ENCODE measurements at regions not wholly inside any gene's neighbourhood (a gene's known extent, or its start where the extent isn't known, plus 50 kb on each side); places are given as distances from the start of the nearest gene placed in this dataset.

- TF ChIP-seq, protein P1, sequence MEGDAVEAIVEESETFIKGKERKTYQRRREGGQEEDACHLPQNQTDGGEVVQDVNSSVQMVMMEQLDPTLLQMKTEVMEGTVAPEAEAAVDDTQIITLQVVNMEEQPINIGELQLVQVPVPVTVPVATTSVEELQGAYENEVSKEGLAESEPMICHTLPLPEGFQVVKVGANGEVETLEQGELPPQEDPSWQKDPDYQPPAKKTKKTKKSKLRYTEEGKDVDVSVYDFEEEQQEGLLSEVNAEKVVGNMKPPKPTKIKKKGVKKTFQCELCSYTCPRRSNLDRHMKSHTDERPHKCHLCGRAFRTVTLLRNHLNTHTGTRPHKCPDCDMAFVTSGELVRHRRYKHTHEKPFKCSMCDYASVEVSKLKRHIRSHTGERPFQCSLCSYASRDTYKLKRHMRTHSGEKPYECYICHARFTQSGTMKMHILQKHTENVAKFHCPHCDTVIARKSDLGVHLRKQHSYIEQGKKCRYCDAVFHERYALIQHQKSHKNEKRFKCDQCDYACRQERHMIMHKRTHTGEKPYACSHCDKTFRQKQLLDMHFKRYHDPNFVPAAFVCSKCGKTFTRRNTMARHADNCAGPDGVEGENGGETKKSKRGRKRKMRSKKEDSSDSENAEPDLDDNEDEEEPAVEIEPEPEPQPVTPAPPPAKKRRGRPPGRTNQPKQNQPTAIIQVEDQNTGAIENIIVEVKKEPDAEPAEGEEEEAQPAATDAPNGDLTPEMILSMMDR (IDR thresholded peaks at IDR 0.05) = no peak
- TF ChIP-seq EP300 (IDR thresholded peaks at IDR 0.05; ENCODE audit: low read depth) (no peak), POLR2A (IDR thresholded peaks at IDR 0.05) (no peak), POLR2AphosphoS5 (IDR thresholded peaks at IDR 0.05) (no peak)
These were observed 108.2 kb upstream of the TOP3B start for GRCh38 chr22:22090650-22091399.
